IMR-90 (cell line): ENCODE measurements at regions not wholly inside any gene's neighbourhood (a gene's known extent, or its start where the extent isn't known, plus 50 kb on each side); places are given as distances from the start of the nearest gene placed in this dataset.

ENCODE experiments used
- ATAC-seq: fragments of 200-7000 bp; cut with Tn5 transposase; 2 replicates; pipeline ENCODE4 v1.9.1; 2020; ENCODE audit warnings: low read depth, mild to moderate bottlenecking, moderate library complexity
- BruUV-seq: library from RNA; stranded (reverse); fragments of 400-500 nt; replicated peaks from 2 replicates; lab custom pipeline; 2021; lab: Mats Ljungman, UMichigan
- CTCF ChIA-PET: fragments of 300-600 bp; formaldehyde crosslinking; extraction: SDS; loops from one replicate; lab custom pipeline; 2021; ENCODE audit warnings: antibody characterized with exemption; lab: Yijun Ruan, JAX
- POLR2A ChIA-PET: fragments of 300-600 bp; sonication (Branson Sonifier 250); formaldehyde crosslinking; loops from one replicate; lab custom pipeline; 2022; ENCODE audit warnings: antibody characterized with exemption; ENCODE audit not compliant: unreplicated experiment; lab: Charles Lee
- DNase-seq: peaks from one replicate; pipeline ENCODE4 v3.0.0; 2013
- H2AFZ ChIP-seq: replicated peaks from 2 replicates; pipeline ENCODE3; 2013; ENCODE audit warnings: low read length, mild to moderate bottlenecking; ENCODE audit not compliant: poor library complexity
- H2AK5ac ChIP-seq: 2 replicates; pipeline ENCODE4 v1.6.1; 2013; ENCODE audit warnings: low read depth, low read length, inconsistent platforms
- H2AK9ac ChIP-seq: replicated peaks from 2 replicates; pipeline ENCODE3; 2013; ENCODE audit warnings: mild to moderate bottlenecking, low read depth, low read length, moderate library complexity; ENCODE audit not compliant: poor library complexity
- H2BK120ac ChIP-seq: 2 replicates; pipeline ENCODE4 v1.6.1; 2013; ENCODE audit warnings: low read depth, low read length, inconsistent platforms
- H2BK15ac ChIP-seq: 3 replicates; pipeline ENCODE4 v1.6.1; 2013; ENCODE audit warnings: low read depth, low read length, inconsistent platforms
- H2BK20ac ChIP-seq: 2 replicates; pipeline ENCODE4 v1.6.1; 2013; ENCODE audit warnings: low read depth, mild to moderate bottlenecking, inconsistent platforms, low read length, moderate library complexity
- H2BK5ac ChIP-seq: 2 replicates; pipeline ENCODE4 v1.6.1; 2013; ENCODE audit warnings: mild to moderate bottlenecking, low read depth, low read length, inconsistent platforms; ENCODE audit not compliant: poor library complexity, severe bottlenecking
- H3K14ac ChIP-seq: replicated peaks from 2 replicates; pipeline ENCODE4 v1.6.1; 2013; ENCODE audit warnings: low read depth, low read length, inconsistent platforms
- H3K18ac ChIP-seq: 2 replicates; pipeline ENCODE4 v1.6.1; 2013; ENCODE audit warnings: low read depth, low read length, control low read depth
- H3K23ac ChIP-seq: 2 replicates; pipeline ENCODE4 v1.6.1; 2013; ENCODE audit warnings: low read depth, low read length, inconsistent platforms
- H3K27ac ChIP-seq: 2 replicates; pipeline ENCODE4 v1.5.1; 2013; ENCODE audit warnings: mild to moderate bottlenecking, control low read depth, low read length; ENCODE audit not compliant: insufficient read depth
- H3K27me3 ChIP-seq: 2 replicates; pipeline ENCODE4 v1.6.1; 2013; ENCODE audit warnings: low read length; ENCODE audit not compliant: control insufficient read depth, insufficient read depth
- H3K36me3 ChIP-seq: 2 replicates; pipeline ENCODE4 v1.6.1; 2013; ENCODE audit warnings: low read length, mixed read lengths; ENCODE audit not compliant: control insufficient read depth, insufficient read depth
- H3K4ac ChIP-seq: 2 replicates; pipeline ENCODE4 v1.6.1; 2013; ENCODE audit warnings: low read depth, low read length, inconsistent platforms
- H3K4me1 ChIP-seq: 2 replicates; pipeline ENCODE4 v1.6.1; 2013; ENCODE audit warnings: low read length, mixed read lengths; ENCODE audit not compliant: control insufficient read depth, insufficient read depth
- H3K4me2 ChIP-seq: 2 replicates; pipeline ENCODE4 v1.6.1; 2013; ENCODE audit warnings: low read depth, mild to moderate bottlenecking, control low read depth, low read length, moderate library complexity
- H3K4me3 ChIP-seq: 2 replicates; pipeline ENCODE4 v1.5.1; 2013; ENCODE audit warnings: low read depth, mild to moderate bottlenecking, control low read depth, low read length, moderate library complexity; ENCODE audit not compliant: insufficient read depth
- H3K56ac ChIP-seq: 2 replicates; pipeline ENCODE4 v1.6.1; 2013; ENCODE audit warnings: low read length, inconsistent platforms; ENCODE audit not compliant: insufficient read depth; ENCODE audit errors: extremely low read depth
- H3K79me1 ChIP-seq, 2 experiments: 2 replicates each; pipeline ENCODE4 v1.6.1; 2013; ENCODE audit warnings: low read length in 2 of 2, inconsistent platforms in 1 of 2, low read depth in 1 of 2
- H3K9ac ChIP-seq: 2 replicates; pipeline ENCODE4 v1.6.1; 2013; ENCODE audit warnings: low read depth, low read length, control low read depth
- H3K9me1 ChIP-seq: 2 replicates; pipeline ENCODE4 v1.6.1; 2013; ENCODE audit warnings: low read length, inconsistent platforms; ENCODE audit not compliant: insufficient read depth
- H3K9me3 ChIP-seq: 2 replicates; pipeline ENCODE4 v1.6.1; 2013; ENCODE audit warnings: low read length; ENCODE audit not compliant: control insufficient read depth, insufficient read depth
- H4K20me1 ChIP-seq: 2 replicates; pipeline ENCODE4 v1.6.1; 2013; ENCODE audit warnings: low read length, inconsistent platforms; ENCODE audit not compliant: insufficient read depth
- H4K5ac ChIP-seq: 2 replicates; pipeline ENCODE4 v1.6.1; 2013; ENCODE audit warnings: mild to moderate bottlenecking, low read depth, low read length, control low read depth
- H4K8ac ChIP-seq, 2 experiments: 2 replicates each; pipeline ENCODE4 v1.6.1; 2013; ENCODE audit warnings: low read depth in 2 of 2, low read length in 2 of 2, control low read depth in 1 of 2, inconsistent platforms in 1 of 2
- H4K91ac ChIP-seq: 2 replicates; pipeline ENCODE4 v1.6.1; 2013; ENCODE audit warnings: low read depth, low read length, inconsistent platforms; ENCODE audit not compliant: insufficient read depth
- CEBPB ChIP-seq: IDR thresholded peaks from 2 replicates; pipeline ENCODE4 v1.6.1; 2012; ENCODE audit warnings: low read depth, low read length, improper control_type of control experiment
- CHD1 ChIP-seq: IDR thresholded peaks from 2 replicates; pipeline ENCODE4 v1.6.1; 2012; ENCODE audit warnings: low read depth, low read length, improper control_type of control experiment
- CTCF ChIP-seq: conservative IDR thresholded peaks from 2 replicates; pipeline ENCODE4 v1.5.1; 2012; ENCODE audit warnings: mild to moderate bottlenecking, low read depth, low read length, improper control_type of control experiment
- ELK1 ChIP-seq: fragments of 150-350 bp; IDR thresholded peaks from 2 replicates; pipeline ENCODE4 v1.6.1; 2016; ENCODE audit warnings: low read depth, mild to moderate bottlenecking, low read length, moderate library complexity, borderline replicate concordance
- FOS ChIP-seq: fragments of 150-350 bp; IDR thresholded peaks from 2 replicates; pipeline ENCODE4 v1.6.1; 2016; ENCODE audit warnings: low read depth, low read length
- MAFK ChIP-seq: IDR thresholded peaks from 2 replicates; pipeline ENCODE4 v1.6.1; 2012; ENCODE audit warnings: low read depth, low read length, improper control_type of control experiment
- MXI1 ChIP-seq: IDR thresholded peaks from 2 replicates; pipeline ENCODE4 v1.6.1; 2012; ENCODE audit warnings: low read depth, mild to moderate bottlenecking, low read length, moderate library complexity, borderline replicate concordance
- NFE2L2 ChIP-seq: fragments of 150-350 bp; IDR thresholded peaks from 2 replicates; pipeline ENCODE4 v1.6.1; 2016; ENCODE audit warnings: low read depth, mild to moderate bottlenecking, low read length
- RAD21 ChIP-seq: IDR thresholded peaks from 2 replicates; pipeline ENCODE4 v1.6.1; 2012; ENCODE audit warnings: low read length, improper control_type of control experiment
- RCOR1 ChIP-seq: IDR thresholded peaks from 2 replicates; pipeline ENCODE4 v1.6.1; 2012; ENCODE audit warnings: mild to moderate bottlenecking, low read length, improper control_type of control experiment; ENCODE audit not compliant: insufficient replicate concordance
- RFX5 ChIP-seq: IDR thresholded peaks from 2 replicates; pipeline ENCODE4 v1.8.0; 2012; ENCODE audit warnings: low read depth, mild to moderate bottlenecking, low read length, moderate library complexity
- SMC3 ChIP-seq: fragments of 150-350 bp; IDR thresholded peaks from 2 replicates; pipeline ENCODE4 v1.6.1; 2016; ENCODE audit warnings: low read depth, mild to moderate bottlenecking, antibody characterized with exemption, low read length, moderate library complexity
- USF2 ChIP-seq: fragments of 150-350 bp; IDR thresholded peaks from 2 replicates; pipeline ENCODE4 v1.6.1; 2017; ENCODE audit warnings: mild to moderate bottlenecking, antibody characterized with exemption, low read length, low read depth
- WGBS, 2 experiments: methylation state at CpG; one replicate each; pipeline versions ENCODE4 v1.1.5 to v1.1.7; 2013; ENCODE audit warnings: missing lambda C conversion rate in 2 of 2; ENCODE audit not compliant: insufficient read length in 1 of 2; ENCODE audit errors: extremely low coverage in 2 of 2; 5-methylcytosine and 5-hydroxymethylcytosine counted together
- dilution Hi-C: fragments of 300-500 bp; cut with HindIII; formaldehyde crosslinking; loops from one replicate; pipeline ENCODE4 v1.14.3; 2018; ENCODE audit warnings: low sequenced_read_pairs; ENCODE audit not compliant: unreplicated experiment
- in situ Hi-C: fragments of 300-500 bp; cut with MboI; formaldehyde crosslinking; loops from 3 replicates; pipeline ENCODE4 v1.14.3; 2019; ENCODE audit warnings: low sequenced_read_pairs, inconsistent platforms, mixed read lengths
- intact Hi-C: fragments of 100-400 bp; cut with micrococcal nuclease; formaldehyde crosslinking; loops from 2 replicates; pipeline ENCODE4 v1.10.0; 2022

GRCh38 chr14:105622329-105622955, 96.1 kb downstream of the TMEM121 start:
- Histone ChIP-seq H3K79me1 (no peaks in the 10 kb centered on the region), H2BK20ac (no peak overlapping the region), H4K20me1 (no peaks in the 10 kb centered on the region), H3K4ac (no peak overlapping the region), H4K91ac (no peak overlapping the region), H2AK5ac (no peak overlapping the region), H2AFZ (no peak overlapping the region), H3K18ac (no peak overlapping the region), H3K9me1 (no peaks in the 10 kb centered on the region), H3K9ac (no peak overlapping the region), H3K27me3 (no peaks in the 10 kb centered on the region), H3K4me2 (no peak overlapping the region), H4K8ac (no peak overlapping the region), H3K27ac (no peak overlapping the region), H2BK120ac (no peak overlapping the region), H3K4me1 (no peaks in the 10 kb centered on the region), H2BK15ac (no peak overlapping the region), H3K14ac (no peak overlapping the region), H2AK9ac (no peak overlapping the region), H4K5ac (no peak overlapping the region), H3K36me3 (no peaks in the 10 kb centered on the region), H3K4me3 (no peak overlapping the region), H3K9me3 (peaks cover 9% of the 10 kb centered on the region), H3K23ac (no peak overlapping the region), H3K56ac (no peak overlapping the region), H2BK5ac (no peak overlapping the region)
- ATAC-seq (no peak), DNase-seq (no peak)
- no TSS peak for BruUV-seq
- ChIA-PET POLR2A (no interaction called here), CTCF (no interaction called here)
- intact Hi-C loops (no loop called here), in situ Hi-C loops (no loop called here), dilution Hi-C loops (no loop called here)
- no peak for TF ChIP-seq RAD21
- TF ChIP-seq RCOR1, result no peak
- no peak for TF ChIP-seq CTCF
- TF ChIP-seq SMC3, result no peak
- no peak for TF ChIP-seq RFX5
- TF ChIP-seq USF2, result no peak
- no peak for TF ChIP-seq NFE2L2
- TF ChIP-seq CHD1, result no peak
- no peak for TF ChIP-seq CEBPB
- TF ChIP-seq FOS, result no peak
- TF ChIP-seq MXI1, result no peak
- TF ChIP-seq ELK1, result no peak
- no peak for TF ChIP-seq MAFK
- 85% methylated on average over 6 of the region's 12 CpGs; no CpG with 5 or more reads in 1 of the 2 experiments for WGBS, 2 experiments
